ENCODE measurements at regions not wholly inside any gene's neighbourhood (a gene's known extent, or its start where the extent isn't known, plus 50 kb on each side); places are given as distances from the start of the nearest gene placed in this dataset.
A peak's percentile ranks its signal among the peaks of the same experiment; 100 is the strongest.
"Not testable (repeated sequence)": the region's sequence is repeated elsewhere in the genome, so short reads cannot be mapped to it uniquely, and the experiment has no call there.

- no peak for DNase-seq (ENCODE audit: low read depth)
These were observed 1927.4 kb downstream of the PCDH9 start for GRCh38 chr13:65302691-65303090.

GRCh38 chr13:65301506-65301905 is 1928.6 kb downstream of the PCDH9 start:
- no peak for DNase-seq (ENCODE audit: low read depth)

- no peak for DNase-seq (ENCODE audit: low read depth)
These were observed 1929.9 kb downstream of the PCDH9 start for GRCh38 chr13:65300220-65300619.

- no peak for DNase-seq (ENCODE audit: low read depth)
These were observed 1936.5 kb downstream of the PCDH9 start for GRCh38 chr13:65293530-65294198.

- no peak for DNase-seq (ENCODE audit: low read depth)
These were observed 1937.6 kb downstream of the PCDH9 start for GRCh38 chr13:65292488-65292901.

GRCh38 chr13:65287405-65287804 is 1942.7 kb downstream of the PCDH9 start:
- no peak for DNase-seq (ENCODE audit: low read depth)

- no peak for DNase-seq (ENCODE audit: low read depth)
These were observed 1954.1 kb downstream of the PCDH9 start for GRCh38 chr13:65275838-65276630.

- no peak for DNase-seq (ENCODE audit: low read depth)
These were observed 1955.0 kb downstream of the PCDH9 start for GRCh38 chr13:65275108-65275507.

- DNase-seq (ENCODE audit: low read depth): not testable (repeated sequence)
These were observed 1956.2 kb downstream of the PCDH9 start for GRCh38 chr13:65273811-65274420.

- DNase-seq (ENCODE audit: low read depth): no peak
These were observed 1962.1 kb downstream of the PCDH9 start for GRCh38 chr13:65268009-65268408.

GRCh38 chr13:65265988-65266387 is 1964.1 kb downstream of the PCDH9 start:
- DNase-seq (ENCODE audit: low read depth): no peak

GRCh38 chr13:65264066-65264465 is 1966.1 kb downstream of the PCDH9 start:
- no peak for DNase-seq (ENCODE audit: low read depth)

GRCh38 chr13:65260946-65261891 is 1968.9 kb downstream of the PCDH9 start:
- no peak for DNase-seq (ENCODE audit: low read depth)

- DNase-seq (ENCODE audit: low read depth): no peak
These were observed 1989.4 kb downstream of the PCDH9 start for GRCh38 chr13:65240773-65241172.

GRCh38 chr13:65236841-65237418 is 1993.2 kb downstream of the PCDH9 start:
- DNase-seq (ENCODE audit: low read depth): peak; percentile 5

GRCh38 chr13:65217471-65217995 is 2012.6 kb downstream of the PCDH9 start:
- DNase-seq (ENCODE audit: low read depth): no peak

GRCh38 chr13:65202845-65203244 is 2027.3 kb downstream of the PCDH9 start:
- DNase-seq (ENCODE audit: low read depth): not testable (repeated sequence)

GRCh38 chr13:65188721-65189120 is 2041.4 kb downstream of the PCDH9 start:
- no peak for DNase-seq (ENCODE audit: low read depth)

- DNase-seq (ENCODE audit: low read depth): no peak
These were observed 2062.1 kb downstream of the PCDH9 start for GRCh38 chr13:65168026-65168425.

- no peak for DNase-seq (ENCODE audit: low read depth)
These were observed 2063.5 kb downstream of the PCDH9 start for GRCh38 chr13:65166675-65167074.

GRCh38 chr13:65159803-65160202 is 2070.3 kb downstream of the PCDH9 start:
- DNase-seq (ENCODE audit: low read depth): no peak

Measured in CMK (cell line).